ENCODE measurements at regions not wholly inside any gene's neighbourhood (a gene's known extent, or its start where the extent isn't known, plus 50 kb on each side); places are given as distances from the start of the nearest gene placed in this dataset. TPM values are rescaled to one million over a fixed set of nuclear protein-coding genes. Genes with fewer than 3 reads are reported as not detected.
A peak's percentile ranks its signal among the peaks of the same experiment; 100 is the strongest.
"Not testable (repeated sequence)": the region's sequence is repeated elsewhere in the genome, so short reads cannot be mapped to it uniquely, and the experiment has no call there.

GRCh38 chr16:29606669-29607427 lies 56.2 kb upstream of the SPN start:
- H3K9me3 Mint-ChIP-seq (ENCODE audit: low read depth); H3K36me3 Mint-ChIP-seq (ENCODE audit: low read depth); H3K4me3 Mint-ChIP-seq (ENCODE audit: unreplicated experiment); H3K27ac Mint-ChIP-seq (ENCODE audit: unreplicated experiment); H3K27me3 Mint-ChIP-seq (ENCODE audit: low read depth); DNase-seq (ENCODE audit: low spot score): not testable (repeated sequence)
- peaks cover 25% of the 10 kb centered on the region for H3K4me1 Mint-ChIP-seq (ENCODE audit: low read depth)

DNA sequence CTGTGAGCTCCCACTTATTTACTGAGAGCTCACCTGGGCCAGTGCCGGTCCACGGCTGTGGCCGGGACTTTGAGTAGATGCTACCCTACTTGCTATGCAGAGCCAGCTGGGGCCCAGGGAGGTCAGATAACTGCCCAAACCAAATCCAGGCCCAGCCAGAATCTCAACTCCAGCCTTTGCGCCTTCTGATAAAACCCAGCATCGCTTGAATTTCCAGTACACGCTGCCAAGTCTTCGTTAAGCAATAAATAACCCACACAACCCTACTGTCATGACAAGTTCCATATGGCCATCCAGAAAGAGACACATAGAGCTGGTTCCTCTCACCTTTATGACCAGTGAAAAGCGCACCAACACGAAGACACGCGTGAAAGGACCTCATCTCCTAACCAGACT lies 55.6 kb upstream of the SPN start:
- DNase-seq (ENCODE audit: low spot score); H3K9me3 Mint-ChIP-seq (ENCODE audit: low read depth); H3K27ac Mint-ChIP-seq (ENCODE audit: unreplicated experiment); H3K36me3 Mint-ChIP-seq (ENCODE audit: low read depth); H3K4me3 Mint-ChIP-seq (ENCODE audit: unreplicated experiment); H3K27me3 Mint-ChIP-seq (ENCODE audit: low read depth): not testable (repeated sequence)
- H3K4me1 Mint-ChIP-seq (ENCODE audit: low read depth), result peaks cover 20% of the 10 kb centered on the region

DNA sequence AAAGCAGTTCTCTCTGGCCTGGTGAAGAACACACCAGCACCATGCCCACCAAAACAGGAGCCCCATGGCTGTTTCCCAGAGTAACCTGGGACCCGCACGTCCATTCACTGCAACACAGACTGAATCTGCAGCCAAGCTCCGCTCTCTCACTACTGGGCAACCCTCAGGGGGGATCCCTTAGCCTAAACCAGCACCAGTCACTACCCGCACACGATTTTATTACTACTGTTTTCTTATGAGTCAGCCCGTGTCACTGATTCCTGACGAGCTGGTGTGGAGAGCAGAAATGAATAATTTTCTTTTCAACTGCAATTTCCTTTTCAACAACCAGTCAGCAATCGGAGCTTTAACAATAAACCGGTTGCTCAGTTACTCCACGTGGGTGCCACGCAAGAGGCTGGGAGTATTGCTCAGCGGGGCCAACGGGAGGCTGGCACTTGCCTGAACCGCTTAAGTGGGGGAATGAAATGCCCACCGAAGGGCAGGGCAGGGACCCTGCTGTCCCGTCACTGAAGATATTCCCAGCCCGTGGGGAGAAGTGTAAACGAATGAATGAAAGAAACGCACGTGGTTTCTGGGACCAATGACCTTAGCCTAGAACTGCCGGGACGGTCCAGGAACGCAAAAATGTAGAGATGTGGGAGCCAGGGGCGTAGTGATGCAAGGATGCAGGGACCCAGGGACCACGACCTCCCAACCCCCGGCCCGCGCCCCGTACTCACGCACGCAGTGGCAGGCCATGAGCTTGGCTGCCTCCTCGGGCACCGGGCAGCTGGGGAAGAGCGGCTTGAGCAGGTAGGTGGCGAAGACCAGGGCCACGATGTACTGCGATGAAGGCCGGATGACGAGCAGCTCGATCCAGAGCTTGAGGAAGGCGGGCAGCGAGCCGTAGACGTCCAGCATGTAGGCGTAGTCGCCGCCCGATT lies 50.4 kb upstream of the SPN start:
- H3K27me3 Mint-ChIP-seq (ENCODE audit: low read depth); H3K9me3 Mint-ChIP-seq (ENCODE audit: low read depth); H3K36me3 Mint-ChIP-seq (ENCODE audit: low read depth); DNase-seq (ENCODE audit: low spot score): not testable (repeated sequence)
- Mint-ChIP-seq H3K27ac (ENCODE audit: unreplicated experiment) (peak overlapping the region; percentile 96), H3K4me1 (ENCODE audit: low read depth) (peaks cover 17% of the 10 kb centered on the region), H3K4me3 (ENCODE audit: unreplicated experiment) (peak overlapping the region; percentile 78)

Small RNAs in the stretch of these regions (microRNA-seq; reads per million reads assigned to microRNA genes)
- gene MIR3680-2 (ENCODE audit: borderline number of aligned reads), result not detected

All from chondrocyte (in vitro differentiated cells).